Sigmoid colon (tissue), 4 donors: ENCODE measurements at regions not wholly inside any gene's neighbourhood (a gene's known extent, or its start where the extent isn't known, plus 50 kb on each side); places are given as distances from the start of the nearest gene placed in this dataset.

Experiments
- EP300 ChIP-seq, 4 donors: sonication (generic); formaldehyde crosslinking; IDR thresholded peaks; one replicate each; pipeline ENCODE4 v1.6.1; 2017; ENCODE audit warnings: antibody characterized with exemption in 4 of 4
- POLR2AphosphoS5 ChIP-seq, 4 donors: sonication (generic); formaldehyde crosslinking; IDR thresholded peaks; one replicate each; pipeline ENCODE4 v1.6.1; 2017; ENCODE audit warnings: antibody characterized with exemption in 4 of 4

DNA sequence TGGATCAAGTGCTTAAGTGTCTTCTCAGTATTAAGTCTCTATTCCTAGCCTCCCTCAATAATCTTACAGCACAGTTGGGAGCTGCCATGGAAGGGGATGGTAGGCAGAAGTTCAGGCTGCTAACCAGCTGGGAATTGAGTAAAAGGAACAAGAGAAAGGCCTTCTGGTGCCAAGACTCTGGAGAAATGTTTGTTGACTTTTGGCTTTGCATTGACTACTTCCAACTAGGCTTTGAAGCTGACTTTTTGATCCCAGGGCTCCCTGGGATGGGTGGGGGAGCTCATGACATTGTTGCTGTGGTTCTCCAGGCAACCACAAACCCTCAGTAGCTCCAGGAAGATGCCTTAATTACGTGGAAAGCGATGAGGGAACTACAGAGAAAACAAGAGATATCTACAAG, 85.2 kb upstream of the HTR4 start:
- TF ChIP-seq EP300 (IDR thresholded peaks at IDR 0.05) (no peak), POLR2AphosphoS5 (IDR thresholded peaks at IDR 0.05) (no peak)
